Stomach (tissue), 8 donors: ENCODE measurements at regions not wholly inside any gene's neighbourhood (a gene's known extent, or its start where the extent isn't known, plus 50 kb on each side); places are given as distances from the start of the nearest gene placed in this dataset.
"Not testable (repeated sequence)": the region's sequence is repeated elsewhere in the genome, so short reads cannot be mapped to it uniquely, and the experiment has no call there.

Source experiments
- DNase-seq, 2 donors: peaks; one replicate each; pipeline versions ENCODE4 v3.0.0 to v3.0.0-alpha.2; 2013 to 2019
- H3K27ac ChIP-seq, 5 donors: fragments of 200-600 bp in 4 of 5; sonication (generic) in 4 of 5; one replicate each; pipeline ENCODE4 v1.5.1; 2013 to 2019; ENCODE audit warnings: mild to moderate bottlenecking in 1 of 5, moderate library complexity in 1 of 5
- H3K27me3 ChIP-seq, 3 donors: fragments of 200-600 bp; sonication (generic); one replicate each; pipeline ENCODE4 v1.5.1; 2017 to 2019; ENCODE audit warnings: mixed run types in 1 of 3
- H3K36me3 ChIP-seq, 4 donors: fragments of 200-600 bp; sonication (generic); 1 replicate in 3 of 4; 2 replicates in 1 of 4; pipeline ENCODE4 v1.5.1; 2016 to 2019
- H3K4me1 ChIP-seq, 4 donors: fragments of 200-600 bp; sonication (generic); one replicate each; pipeline ENCODE4 v1.5.1; 2016 to 2019
- H3K4me3 ChIP-seq, 4 donors: fragments of 200-600 bp; sonication (generic) in 3 of 4; one replicate each; pipeline ENCODE4 v1.5.1; 2016 to 2019; ENCODE audit warnings: mild to moderate bottlenecking in 1 of 4
- H3K9me3 ChIP-seq, 4 donors: fragments of 200-600 bp; sonication (generic); one replicate each; pipeline ENCODE4 v1.5.1; 2016 to 2019
- EP300 ChIP-seq: sonication (generic); formaldehyde crosslinking; IDR thresholded peaks from one replicate; pipeline ENCODE4 v1.6.1; 2017; ENCODE audit warnings: antibody characterized with exemption
- POLR2A ChIP-seq, 4 donors: fragments of 450-650 bp; IDR thresholded peaks; one replicate each; pipeline ENCODE4 v1.6.1; 2016; ENCODE audit warnings: antibody characterized with exemption in 4 of 4, control low read depth in 2 of 4, mild to moderate bottlenecking in 1 of 4, moderate library complexity in 1 of 4
- POLR2AphosphoS5 ChIP-seq, 3 donors: sonication (generic); formaldehyde crosslinking; IDR thresholded peaks; one replicate each; pipeline ENCODE4 v1.6.1; 2016; ENCODE audit warnings: antibody characterized with exemption in 3 of 3
- WGBS, 5 donors: extraction: QIAGEN DNeasy Blood & Tissue Kit in 3 of 5; methylation state at CpG; one replicate each; pipeline versions ENCODE4 v1.1.5 to v1.1.7; 2013 to 2018; 5-methylcytosine and 5-hydroxymethylcytosine counted together
- intact Hi-C: fragments of 100-400 bp; cut with DNase I; formaldehyde crosslinking; loops from one replicate; pipeline ENCODE4 v1.15.1; 2023; ENCODE audit warnings: low total_unique reads
- TF ChIP-seq, protein P1 (sequence below), 7 experiments: fragments of 450-650 bp in 4 of 7; fragments of 200-600 bp in 3 of 7; sonication (generic) in 3 of 7; IDR thresholded peaks; one replicate each; pipeline ENCODE4 v1.5.1; 2016 to 2019; ENCODE audit warnings: antibody characterized with exemption in 7 of 7, control low read depth in 2 of 7, mild to moderate bottlenecking in 1 of 7
- donor health status: healthy with polysubstance abuse.
- donor health status: Bipolar disorder and iron deficiency.
- donor health status: healthy.

DNA sequence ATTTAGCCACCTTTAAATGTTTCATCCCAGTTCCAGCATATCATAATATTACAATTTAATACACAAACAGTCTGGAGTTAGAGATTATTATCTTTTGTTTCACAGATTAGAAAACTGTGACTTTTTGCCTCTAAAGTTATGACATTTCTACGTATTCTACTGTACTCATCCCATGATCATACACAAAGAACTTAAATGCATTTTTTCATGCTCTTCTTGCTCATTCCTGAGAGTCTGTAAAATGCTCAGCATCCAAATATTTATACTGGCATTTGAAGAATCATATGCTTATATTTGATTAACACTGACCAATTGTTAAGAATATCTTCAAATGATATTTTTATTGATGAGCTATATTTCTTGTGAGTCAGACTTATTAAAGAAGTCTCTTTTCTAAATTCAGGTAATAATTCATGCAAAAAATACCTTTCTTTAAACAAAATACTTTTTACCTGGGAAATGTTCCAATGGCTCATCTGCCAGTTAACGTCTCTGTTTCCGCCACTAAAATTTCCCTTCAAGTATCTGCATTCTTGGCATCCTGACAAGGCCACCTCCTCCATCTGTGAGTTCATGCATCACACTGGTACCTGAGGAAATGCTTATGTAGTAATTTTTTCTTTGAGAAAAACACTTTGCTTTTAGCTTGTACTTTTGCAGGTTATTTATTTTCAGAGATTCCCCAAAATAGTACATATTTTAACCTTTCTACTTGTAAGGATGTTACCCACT lies 139.6 kb upstream of the RASA1 start:
- TF ChIP-seq, protein P1, sequence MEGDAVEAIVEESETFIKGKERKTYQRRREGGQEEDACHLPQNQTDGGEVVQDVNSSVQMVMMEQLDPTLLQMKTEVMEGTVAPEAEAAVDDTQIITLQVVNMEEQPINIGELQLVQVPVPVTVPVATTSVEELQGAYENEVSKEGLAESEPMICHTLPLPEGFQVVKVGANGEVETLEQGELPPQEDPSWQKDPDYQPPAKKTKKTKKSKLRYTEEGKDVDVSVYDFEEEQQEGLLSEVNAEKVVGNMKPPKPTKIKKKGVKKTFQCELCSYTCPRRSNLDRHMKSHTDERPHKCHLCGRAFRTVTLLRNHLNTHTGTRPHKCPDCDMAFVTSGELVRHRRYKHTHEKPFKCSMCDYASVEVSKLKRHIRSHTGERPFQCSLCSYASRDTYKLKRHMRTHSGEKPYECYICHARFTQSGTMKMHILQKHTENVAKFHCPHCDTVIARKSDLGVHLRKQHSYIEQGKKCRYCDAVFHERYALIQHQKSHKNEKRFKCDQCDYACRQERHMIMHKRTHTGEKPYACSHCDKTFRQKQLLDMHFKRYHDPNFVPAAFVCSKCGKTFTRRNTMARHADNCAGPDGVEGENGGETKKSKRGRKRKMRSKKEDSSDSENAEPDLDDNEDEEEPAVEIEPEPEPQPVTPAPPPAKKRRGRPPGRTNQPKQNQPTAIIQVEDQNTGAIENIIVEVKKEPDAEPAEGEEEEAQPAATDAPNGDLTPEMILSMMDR (IDR thresholded peaks at IDR 0.05) = no peak
- TF ChIP-seq EP300 (no peak), POLR2AphosphoS5 (IDR thresholded peaks at IDR 0.05) (no peak), POLR2A (IDR thresholded peaks at IDR 0.05) (no peak)

GRCh38 chr5:87129046-87129445 lies 138.6 kb upstream of the RASA1 start:
- DNase-seq = no peak
- WGBS, 5 donors = 67 to 80% (median 72%) methylated on average over 1 of the region's 1 CpG
- no peaks in the 10 kb centered on the region for H3K36me3 ChIP-seq
- no peaks in the 10 kb centered on the region for H3K9me3 ChIP-seq
- intact Hi-C loops = no loop called here
- H3K27me3 ChIP-seq = no peaks in the 10 kb centered on the region
- H3K27ac ChIP-seq = no peak overlapping the region
- no peaks in the 10 kb centered on the region for H3K4me1 ChIP-seq
- TF ChIP-seq POLR2A (IDR thresholded peaks at IDR 0.05) = no peak
- TF ChIP-seq POLR2AphosphoS5 (IDR thresholded peaks at IDR 0.05) = no peak
- TF ChIP-seq EP300 = no peak
- TF ChIP-seq, protein P1 (IDR thresholded peaks at IDR 0.05) = no peak
- no peak overlapping the region for H3K4me3 ChIP-seq

More for the DNA sequence above, 139.6 kb upstream of the RASA1 start:
- no peak overlapping the region for H3K27ac ChIP-seq
- no peaks in the 10 kb centered on the region for H3K27me3 ChIP-seq
- DNase-seq = no peak
- no peaks in the 10 kb centered on the region for H3K36me3 ChIP-seq
- no peak overlapping the region for H3K4me3 ChIP-seq
- H3K4me1 ChIP-seq = no peaks in the 10 kb centered on the region
- H3K9me3 ChIP-seq = no peaks in the 10 kb centered on the region
- WGBS, 5 donors = 71 to 87% (median 80%) methylated on average over 3 of the region's 3 CpGs
- intact Hi-C loops = no loop called here

- Histone ChIP-seq H3K36me3 (no peaks in the 10 kb centered on the region), H3K27ac (no peak overlapping the region), H3K27me3 (no peaks in the 10 kb centered on the region), H3K4me1 (peaks cover 0 to 5% (median 0%) of the 10 kb centered on the region in 4 donors), H3K4me3 (no peak overlapping the region), H3K9me3 (no peaks in the 10 kb centered on the region)
- no peak for DNase-seq
- TF ChIP-seq POLR2AphosphoS5 (IDR thresholded peaks at IDR 0.05) (no peak), POLR2A (IDR thresholded peaks at IDR 0.05) (no peak), EP300 (no peak)
- TF ChIP-seq, protein P1 (IDR thresholded peaks at IDR 0.05) = no peak
- intact Hi-C loops = no loop called here
Measured at GRCh38 chr5:87132696-87133095, 135.0 kb upstream of the RASA1 start.

GRCh38 chr5:87134513-87134912 lies 133.2 kb upstream of the RASA1 start:
- H3K9me3 ChIP-seq, DNase-seq, H3K27ac ChIP-seq, H3K27me3 ChIP-seq, intact Hi-C loops, H3K36me3 ChIP-seq, H3K4me1 ChIP-seq, H3K4me3 ChIP-seq: not testable (repeated sequence)

GRCh38 chr5:87136096-87136495 lies 131.6 kb upstream of the RASA1 start:
- no peaks in the 10 kb centered on the region for H3K9me3 ChIP-seq
- no peak overlapping the region for H3K4me3 ChIP-seq
- peaks cover 0 to 7% (median 0%) of the 10 kb centered on the region in 4 donors for H3K4me1 ChIP-seq
- 32 to 56% (median 45%) methylated on average over 1 of the region's 1 CpG for WGBS, 5 donors
- H3K36me3 ChIP-seq = no peaks in the 10 kb centered on the region
- H3K27ac ChIP-seq = no peak overlapping the region
- no peaks in the 10 kb centered on the region for H3K27me3 ChIP-seq
- intact Hi-C loops = no loop called here
- TF ChIP-seq POLR2A (IDR thresholded peaks at IDR 0.05) (no peak), POLR2AphosphoS5 (IDR thresholded peaks at IDR 0.05) (no peak), EP300 (no peak)
- TF ChIP-seq, protein P1 (IDR thresholded peaks at IDR 0.05) = no peak
- DNase-seq = no peak
